Erythroblast (primary cell): ENCODE measurements at regions not wholly inside any gene's neighbourhood (a gene's known extent, or its start where the extent isn't known, plus 50 kb on each side); places are given as distances from the start of the nearest gene placed in this dataset.

Experiments used
- GATA1 ChIP-seq: IDR thresholded peaks from 2 replicates; pipeline ENCODE4 v1.6.1; 2011; ENCODE audit warnings: low read depth, mild to moderate bottlenecking, control low read depth, low read length, moderate library complexity
- POLR2A ChIP-seq: IDR thresholded peaks from 2 replicates; pipeline ENCODE4 v1.6.1; 2011; ENCODE audit warnings: mild to moderate bottlenecking, low read length

GRCh38 chr2:120539424-120539936 lies 193.5 kb downstream of the INHBB start:
- TF ChIP-seq POLR2A (no peak), GATA1 (no peak)
